ENCODE measurements at regions not wholly inside any gene's neighbourhood (a gene's known extent, or its start where the extent isn't known, plus 50 kb on each side); places are given as distances from the start of the nearest gene placed in this dataset.

- no peak overlapping the region for H3K4me3 ChIP-seq
- WGBS (ENCODE audit: low lambda C conversion rate, missing lambda C conversion rate) = 92% methylated on average over 3 of the region's 3 CpGs
Measured at GRCh38 chr20:22908944-22909343, 126.2 kb upstream of the SSTR4 start.

GRCh38 chr20:22909436-22909835 is 125.7 kb upstream of the SSTR4 start:
- Histone ChIP-seq H2AFZ (no peak overlapping the region), H3K4me1 (ENCODE audit: insufficient read depth) (no peaks in the 10 kb centered on the region), H3K9me3 (ENCODE audit: low read depth) (no peaks in the 10 kb centered on the region), H3K4me2 (no peak overlapping the region), H3K27me3 (no peaks in the 10 kb centered on the region), H3K27ac (no peak overlapping the region), H3K9me2 (replicated peaks; ENCODE audit: insufficient read depth) (no peaks in the 10 kb centered on the region), H3K79me2 (no peaks in the 10 kb centered on the region), H4K20me1 (ENCODE audit: insufficient read depth, poor library complexity, severe bottlenecking) (no peaks in the 10 kb centered on the region), H3K36me3 (replicated peaks; ENCODE audit: insufficient read depth, low read depth) (no peaks in the 10 kb centered on the region), H3K4me3 (no peak overlapping the region)
- DNase-seq (ENCODE audit: low spot score) = no peak
- TF ChIP-seq EZH2phosphoT487 (IDR thresholded peaks at IDR 0.05; ENCODE audit: low read depth, severe bottlenecking, unreplicated experiment) = no peak
- no peak for TF ChIP-seq EZH2 (IDR thresholded peaks at IDR 0.05; ENCODE audit: borderline replicate concordance)
- no peak for TF ChIP-seq CTCF (IDR thresholded peaks at IDR 0.05; ENCODE audit: poor library complexity)

More at GRCh38 chr20:22908944-22909343, 126.2 kb upstream of the SSTR4 start:
- Histone ChIP-seq H3K79me2 (no peaks in the 10 kb centered on the region), H3K36me3 (replicated peaks; ENCODE audit: insufficient read depth, low read depth) (no peaks in the 10 kb centered on the region), H4K20me1 (ENCODE audit: insufficient read depth, poor library complexity, severe bottlenecking) (no peaks in the 10 kb centered on the region), H3K27me3 (no peaks in the 10 kb centered on the region), H3K27ac (no peak overlapping the region), H3K4me2 (no peak overlapping the region), H3K9me3 (ENCODE audit: low read depth) (no peaks in the 10 kb centered on the region), H3K4me1 (ENCODE audit: insufficient read depth) (no peaks in the 10 kb centered on the region), H2AFZ (no peak overlapping the region), H3K9me2 (replicated peaks; ENCODE audit: insufficient read depth) (no peaks in the 10 kb centered on the region)
- DNase-seq (ENCODE audit: low spot score) = no peak
- TF ChIP-seq CTCF (IDR thresholded peaks at IDR 0.05; ENCODE audit: poor library complexity) = no peak
- TF ChIP-seq EZH2 (IDR thresholded peaks at IDR 0.05; ENCODE audit: borderline replicate concordance) = no peak
- TF ChIP-seq EZH2phosphoT487 (IDR thresholded peaks at IDR 0.05; ENCODE audit: low read depth, severe bottlenecking, unreplicated experiment) = no peak

- Histone ChIP-seq H3K4me2 (no peak overlapping the region), H2AFZ (no peak overlapping the region), H3K4me3 (no peak overlapping the region), H3K27me3 (no peaks in the 10 kb centered on the region), H3K9me2 (replicated peaks; ENCODE audit: insufficient read depth) (no peaks in the 10 kb centered on the region), H3K36me3 (replicated peaks; ENCODE audit: insufficient read depth, low read depth) (no peaks in the 10 kb centered on the region), H3K4me1 (ENCODE audit: insufficient read depth) (no peaks in the 10 kb centered on the region), H3K9me3 (ENCODE audit: low read depth) (no peaks in the 10 kb centered on the region), H3K27ac (no peak overlapping the region), H3K79me2 (no peaks in the 10 kb centered on the region), H4K20me1 (ENCODE audit: insufficient read depth, poor library complexity, severe bottlenecking) (no peaks in the 10 kb centered on the region)
- TF ChIP-seq EZH2 (IDR thresholded peaks at IDR 0.05; ENCODE audit: borderline replicate concordance) = no peak
- TF ChIP-seq CTCF (IDR thresholded peaks at IDR 0.05; ENCODE audit: poor library complexity) = no peak
- TF ChIP-seq EZH2phosphoT487 (IDR thresholded peaks at IDR 0.05; ENCODE audit: low read depth, severe bottlenecking, unreplicated experiment) = no peak
- DNase-seq (ENCODE audit: low spot score) = no peak
- WGBS (ENCODE audit: low lambda C conversion rate, missing lambda C conversion rate) = 84% methylated on average over 7 of the region's 7 CpGs
Measured at GRCh38 chr20:22910287-22910852, 124.7 kb upstream of the SSTR4 start.

GRCh38 chr20:22914291-22914690 is 120.8 kb upstream of the SSTR4 start:
- no peak for TF ChIP-seq EZH2phosphoT487 (IDR thresholded peaks at IDR 0.05; ENCODE audit: low read depth, severe bottlenecking, unreplicated experiment)
- TF ChIP-seq CTCF (IDR thresholded peaks at IDR 0.05; ENCODE audit: poor library complexity) = no peak
- TF ChIP-seq EZH2 (IDR thresholded peaks at IDR 0.05; ENCODE audit: borderline replicate concordance) = no peak
- DNase-seq (ENCODE audit: low spot score) = no peak
- Histone ChIP-seq H3K9me3 (ENCODE audit: low read depth) (no peaks in the 10 kb centered on the region), H4K20me1 (ENCODE audit: insufficient read depth, poor library complexity, severe bottlenecking) (no peaks in the 10 kb centered on the region), H3K4me3 (no peak overlapping the region), H2AFZ (no peak overlapping the region), H3K27me3 (no peaks in the 10 kb centered on the region), H3K4me1 (ENCODE audit: insufficient read depth) (no peaks in the 10 kb centered on the region), H3K27ac (no peak overlapping the region), H3K4me2 (no peak overlapping the region), H3K9me2 (replicated peaks; ENCODE audit: insufficient read depth) (no peaks in the 10 kb centered on the region), H3K36me3 (replicated peaks; ENCODE audit: insufficient read depth, low read depth) (no peaks in the 10 kb centered on the region), H3K79me2 (no peaks in the 10 kb centered on the region)
- WGBS (ENCODE audit: low lambda C conversion rate, missing lambda C conversion rate) = 89% methylated on average over 2 of the region's 2 CpGs

All from hepatocyte (in vitro differentiated cells).